SHP77 treated with DMSO at 0.1 percent for 48 hours (cell line): ENCODE measurements at regions not wholly inside any gene's neighbourhood (a gene's known extent, or its start where the extent isn't known, plus 50 kb on each side); places are given as distances from the start of the nearest gene placed in this dataset.

Source experiments
- DNase-seq: peaks from one replicate; lab custom pipeline; 2025; lab: John Stamatoyannopoulos, UW

DNA sequence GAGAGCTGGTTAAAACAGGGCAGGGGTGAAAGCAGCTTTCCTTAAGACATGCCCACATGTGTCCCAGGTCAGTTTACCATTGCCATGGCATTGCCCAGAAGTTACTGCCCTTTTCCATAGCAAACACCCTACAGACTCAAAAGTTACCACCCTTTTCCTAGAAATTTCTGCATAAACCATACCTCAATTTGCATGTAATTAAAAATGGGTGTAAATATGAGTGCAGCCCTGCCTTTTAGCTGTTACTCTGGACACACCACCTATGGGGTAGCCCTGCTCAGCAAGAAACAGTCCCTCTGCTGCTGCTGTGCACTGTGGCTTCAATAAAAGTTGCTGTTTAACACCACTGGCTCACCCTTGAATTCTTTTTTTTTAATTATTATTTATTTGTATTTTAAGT is 168.5 kb upstream of the C16orf82 start:
- DNase-seq = no peak

DNA sequence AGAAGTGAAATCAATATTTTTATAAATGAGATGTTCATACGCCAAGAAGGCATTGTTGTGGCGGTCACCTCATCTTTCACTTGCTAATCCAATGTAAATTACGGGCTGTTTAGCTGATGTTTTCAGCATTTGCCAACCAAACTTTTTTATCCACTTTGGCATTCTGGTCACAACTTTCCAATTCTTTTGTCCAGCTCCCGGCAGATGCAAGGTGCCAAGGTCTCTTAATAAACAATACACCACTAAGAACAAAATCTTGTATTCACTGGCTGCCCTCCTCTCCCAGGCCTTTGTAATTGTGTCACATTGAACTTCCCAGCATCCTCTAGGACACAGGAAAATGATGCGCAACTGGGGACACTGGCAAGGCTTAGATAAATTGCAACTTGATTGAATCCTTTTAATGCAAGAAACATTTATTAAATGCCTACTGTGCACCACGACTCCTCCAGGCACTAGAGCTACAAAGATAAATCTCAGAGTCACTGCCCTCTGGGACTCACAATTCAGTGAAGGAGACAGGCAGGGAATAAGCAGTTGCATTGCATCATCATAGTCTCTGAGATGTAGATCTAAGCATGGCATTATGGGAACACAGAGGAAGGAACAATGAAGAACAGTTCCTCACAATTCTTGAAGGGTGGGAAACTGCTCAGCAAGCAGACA is 165.4 kb upstream of the C16orf82 start:
- DNase-seq = no peak

DNA sequence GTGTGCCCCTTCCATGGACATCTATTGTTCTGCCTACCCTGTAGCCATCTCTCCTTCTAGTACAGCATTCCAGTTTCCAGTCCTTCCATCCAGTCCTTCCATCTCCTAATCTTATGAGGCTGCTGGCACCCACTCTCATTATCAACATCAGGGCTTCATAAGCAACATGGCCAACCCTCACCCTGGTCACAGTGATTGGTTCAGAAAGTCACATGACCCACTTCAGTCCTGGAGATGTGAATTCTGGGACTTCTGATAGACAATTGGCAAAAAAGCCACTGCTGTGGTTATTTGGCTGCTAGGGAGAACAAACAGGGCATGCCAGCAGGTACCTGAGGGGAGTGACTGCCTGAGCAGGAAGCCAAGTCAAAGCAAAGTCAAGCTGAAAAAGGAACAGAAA is 164.7 kb upstream of the C16orf82 start:
- no peak for DNase-seq

DNA sequence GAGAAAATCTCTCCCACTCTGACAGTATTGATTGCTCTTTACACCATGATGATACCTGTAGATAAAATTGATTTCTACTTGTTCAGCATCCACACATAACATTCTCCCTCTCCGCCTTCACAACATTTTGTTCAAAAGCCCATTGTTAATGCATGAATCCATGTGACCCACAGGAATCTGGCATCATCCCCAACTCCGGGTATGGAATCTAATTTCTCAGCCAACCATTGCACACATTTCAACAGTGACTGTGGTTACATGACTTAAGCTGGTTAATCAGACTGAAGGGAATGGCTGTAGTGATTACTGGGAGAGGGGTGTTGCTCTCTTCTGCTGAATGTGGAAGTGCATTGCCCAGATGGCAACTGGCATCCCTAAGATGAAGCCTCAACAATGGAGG is 161.4 kb upstream of the C16orf82 start:
- DNase-seq = no peak

DNA sequence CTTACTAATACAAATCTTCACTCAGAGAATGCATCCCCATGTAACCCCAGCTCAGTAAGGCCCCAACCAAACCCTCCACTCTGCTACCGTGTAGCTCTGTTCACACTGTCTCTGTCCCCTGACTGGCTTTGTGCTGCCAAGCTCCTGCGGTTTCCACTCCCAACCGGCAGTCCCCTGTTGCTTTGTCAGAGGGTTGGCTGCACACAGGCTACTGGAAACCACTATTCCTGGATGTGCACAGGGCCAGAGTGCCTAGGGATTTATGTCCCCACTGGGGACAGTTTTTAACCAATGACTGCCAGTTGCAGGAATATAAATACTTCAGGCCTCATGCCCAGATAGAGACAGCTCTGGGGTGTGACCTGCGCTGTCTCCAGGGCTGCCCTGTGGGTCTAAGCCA is 157.1 kb upstream of the C16orf82 start:
- DNase-seq = no peak

DNA sequence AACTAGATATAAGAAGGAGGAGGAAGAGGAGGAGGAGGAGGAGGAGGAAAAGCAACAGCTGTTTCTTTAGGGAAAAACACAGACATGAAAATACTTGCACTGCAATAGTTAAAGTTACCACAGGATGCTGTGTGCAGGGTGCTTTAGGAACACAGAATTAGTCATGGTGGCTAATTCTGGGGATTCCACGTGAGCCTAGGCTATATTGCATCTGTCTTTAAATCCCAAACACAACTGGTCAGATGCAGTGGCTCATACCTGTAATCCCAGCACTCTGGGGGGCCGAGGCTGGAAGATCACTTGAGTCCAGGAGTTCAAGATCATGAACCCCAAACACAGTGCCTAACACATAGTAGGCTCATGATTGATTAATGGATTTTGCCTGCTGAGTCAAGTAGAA is 155.3 kb upstream of the C16orf82 start:
- DNase-seq = no peak

DNA sequence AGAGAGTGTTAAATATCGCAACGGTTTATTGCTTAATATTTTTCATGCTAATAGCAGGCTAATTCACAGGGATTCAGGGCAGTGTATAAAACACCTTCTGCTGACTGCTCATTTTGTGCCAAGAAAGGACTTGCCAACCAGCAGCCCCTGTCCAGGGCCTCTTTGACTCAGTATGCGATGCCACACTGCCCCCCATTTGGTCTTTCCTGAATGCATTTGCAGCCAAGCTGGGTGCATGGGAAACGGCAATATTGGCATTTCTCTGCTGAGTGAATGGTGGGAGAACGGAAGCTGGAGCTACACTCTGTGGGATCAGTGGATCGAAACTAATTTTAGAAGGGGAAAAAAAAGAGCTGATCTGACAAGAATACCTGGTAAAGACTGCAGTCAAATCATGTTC is 152.9 kb upstream of the C16orf82 start:
- peak; percentile 4 for DNase-seq

DNA sequence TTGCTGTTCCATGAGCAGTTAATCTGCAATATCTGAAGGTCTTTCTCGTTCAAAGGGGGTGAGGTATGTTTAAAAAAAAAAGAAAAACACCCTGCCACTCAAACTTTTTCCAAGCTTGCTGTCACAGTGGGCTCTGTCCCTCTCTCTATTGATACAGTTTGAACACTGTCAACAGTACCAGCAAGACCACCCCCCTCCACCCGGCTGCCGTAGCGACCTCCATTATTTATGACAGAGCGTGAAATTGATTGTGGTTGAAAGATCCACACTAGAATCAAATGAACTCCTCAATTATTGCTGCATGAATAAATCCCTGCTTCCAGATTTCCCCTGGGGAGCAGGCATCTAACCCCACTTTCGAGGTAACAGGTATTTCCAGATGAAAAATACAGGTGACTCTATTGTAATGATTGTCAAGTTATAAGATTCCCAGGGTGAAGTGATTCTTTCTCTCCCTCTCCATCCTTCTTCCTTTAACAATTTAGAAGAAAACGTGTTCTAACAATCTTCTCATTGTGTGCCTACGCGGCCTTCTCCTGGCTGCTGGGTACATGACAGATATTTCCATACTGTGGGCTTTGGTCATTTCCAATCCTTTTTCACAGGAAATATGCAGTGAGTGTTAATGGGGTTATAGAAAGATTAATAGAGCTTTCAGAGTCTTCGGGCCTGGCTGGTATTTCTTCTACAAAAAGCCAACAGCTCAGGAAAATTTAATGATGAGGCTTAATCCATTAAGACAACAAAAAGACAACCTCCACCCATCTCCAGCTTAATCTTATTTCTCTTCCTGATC is 135.7 kb upstream of the C16orf82 start:
- no peak for DNase-seq

DNA sequence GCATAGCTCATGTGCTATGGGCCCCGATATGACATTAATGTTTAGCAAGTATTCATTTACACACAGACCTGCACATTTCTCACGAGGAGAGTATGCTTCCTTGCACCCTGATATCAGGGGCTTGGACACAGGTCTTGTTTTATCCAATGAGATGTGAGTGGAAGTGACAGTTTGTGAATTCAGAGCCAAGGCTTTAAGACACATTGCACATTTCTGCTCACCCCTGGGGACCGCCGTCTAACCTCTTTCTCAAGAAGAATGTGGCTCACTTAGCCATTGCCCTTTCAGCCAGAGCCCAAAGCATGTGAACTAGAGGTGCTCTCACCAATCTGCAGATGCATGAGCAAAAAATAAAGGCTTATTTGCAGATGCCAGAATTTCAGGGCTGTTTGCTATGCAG is 116.1 kb upstream of the C16orf82 start:
- DNase-seq = no peak

DNA sequence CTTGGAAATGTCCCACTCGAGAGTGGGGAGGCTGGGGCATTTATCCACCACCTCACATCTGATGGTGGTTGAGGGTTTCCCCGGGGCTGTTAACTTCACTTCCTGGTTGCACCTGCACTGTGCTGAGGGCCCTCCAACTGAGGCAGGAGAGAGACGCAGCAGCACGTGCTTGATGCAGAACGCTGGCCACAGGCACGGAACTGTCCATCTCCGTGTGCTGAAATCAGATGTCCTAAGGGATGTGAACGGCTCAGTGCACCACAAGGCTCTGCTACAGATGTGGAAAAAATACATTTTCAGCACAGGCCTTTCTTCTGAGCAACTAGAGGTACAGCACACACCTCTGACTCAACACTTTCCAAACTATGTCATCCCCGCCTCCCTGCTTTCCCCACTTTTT is 114.8 kb upstream of the C16orf82 start:
- no peak for DNase-seq

DNA sequence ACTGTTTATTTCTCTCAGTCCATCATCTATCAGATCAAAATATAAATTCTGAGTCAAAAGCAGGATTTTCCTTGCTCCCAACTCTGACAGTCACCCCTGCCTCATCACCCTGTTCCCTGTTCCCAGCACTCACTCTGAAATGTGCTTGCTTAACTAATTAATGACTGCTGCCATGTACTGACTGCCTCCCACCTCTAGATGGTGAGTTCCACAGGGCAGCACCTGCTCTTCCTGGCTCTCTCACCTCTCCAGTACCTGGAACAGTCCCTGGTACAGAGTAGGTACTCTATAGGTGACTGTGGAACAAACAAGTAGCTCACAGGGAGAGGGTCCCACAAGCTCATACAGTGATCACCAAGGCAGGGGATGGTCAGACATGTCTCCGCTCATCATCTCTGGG is 114.3 kb upstream of the C16orf82 start:
- DNase-seq = no peak

DNA sequence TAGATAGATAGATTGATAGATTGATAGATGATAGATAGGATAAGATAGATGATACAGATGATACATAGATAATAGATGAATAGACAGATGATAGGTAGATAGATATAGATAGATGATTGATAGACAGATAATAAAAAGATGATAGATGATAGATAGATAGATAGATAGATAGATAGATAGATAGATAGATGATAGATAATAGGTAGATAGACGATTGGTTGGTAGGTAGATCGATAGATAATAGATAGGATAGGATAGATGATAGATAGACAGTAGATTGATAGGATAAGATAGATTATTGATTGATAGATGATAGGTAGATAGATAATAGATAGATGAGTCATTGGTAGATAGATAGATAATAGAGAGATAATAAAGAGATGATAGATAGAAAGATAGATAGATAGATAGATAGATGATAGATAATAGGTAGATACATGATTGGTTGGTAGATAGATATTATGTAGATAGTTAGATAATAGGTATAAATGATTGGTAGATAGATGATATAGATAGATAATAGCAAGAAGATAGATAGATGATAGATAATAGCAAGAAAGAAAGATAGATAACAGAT is 109.4 kb upstream of the C16orf82 start:
- DNase-seq = no peak

DNA sequence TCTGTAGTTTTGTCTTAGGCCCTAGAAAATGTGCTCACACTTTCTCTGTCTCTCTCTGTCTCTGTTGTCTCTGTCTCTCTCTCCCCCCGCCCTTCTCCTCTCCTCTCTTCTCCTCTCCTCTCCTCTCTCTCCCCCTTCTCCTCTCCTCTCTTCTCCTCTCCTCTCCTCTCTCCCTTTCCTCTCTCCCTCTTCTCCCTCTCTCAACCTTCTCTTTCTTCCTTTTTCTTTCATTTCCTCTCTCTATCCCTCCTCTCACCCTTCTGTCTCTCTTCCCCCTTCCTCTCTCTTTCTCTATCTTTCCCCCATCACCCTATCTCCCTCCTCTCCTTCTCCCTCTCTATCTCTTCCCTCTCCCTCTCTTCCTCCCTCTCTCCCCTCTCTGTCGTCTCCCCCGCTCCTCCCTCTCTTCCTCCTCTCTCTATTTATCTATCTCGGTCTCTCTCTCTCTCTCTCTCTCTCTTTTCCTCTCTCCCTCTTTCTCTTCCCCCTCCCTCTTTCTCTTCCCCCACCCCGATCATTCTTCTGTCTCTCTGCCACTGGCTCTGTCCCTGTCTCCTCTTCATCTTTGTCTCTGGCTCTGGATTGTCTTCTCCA is 107.2 kb upstream of the C16orf82 start:
- DNase-seq = no peak

DNA sequence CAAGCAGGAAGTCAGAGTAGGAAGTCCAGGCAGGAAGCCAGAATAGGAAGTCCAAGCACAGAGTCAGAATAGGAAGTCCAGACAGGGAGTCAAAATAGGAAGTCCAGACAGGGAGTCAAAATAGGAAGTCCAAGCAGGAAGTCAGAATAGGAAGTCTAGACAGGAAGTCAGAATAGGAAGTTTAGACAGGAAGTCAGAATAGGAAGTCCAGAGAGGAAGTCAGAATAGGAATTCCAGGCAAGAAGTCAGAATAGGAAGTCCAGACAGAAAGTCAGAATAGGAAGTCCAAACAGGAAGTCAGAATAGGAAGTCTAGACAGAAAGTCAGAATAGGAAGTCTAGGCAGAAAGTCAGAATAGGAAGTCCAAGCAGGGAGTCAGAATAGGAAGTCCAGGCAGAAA is 105.3 kb upstream of the C16orf82 start:
- no peak for DNase-seq

DNA sequence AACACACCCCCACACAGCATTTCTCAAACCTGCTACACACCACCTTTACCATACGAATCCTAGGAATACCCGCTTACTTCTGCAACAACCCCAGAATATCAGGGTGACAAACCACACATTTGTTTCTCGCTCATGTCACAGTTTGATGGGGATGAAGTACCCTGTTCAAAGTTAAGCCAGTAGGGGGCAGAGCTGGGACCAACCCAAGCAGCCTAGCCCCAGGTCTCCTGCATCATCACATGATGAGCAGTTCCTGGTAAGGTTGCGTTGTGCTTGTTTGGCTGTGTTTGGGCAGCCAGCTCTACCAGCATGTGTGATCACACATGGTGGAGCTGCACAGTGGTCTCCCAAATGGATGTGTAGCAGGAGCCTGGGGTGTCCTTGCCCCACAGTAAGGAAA is 103.6 kb upstream of the C16orf82 start:
- no peak for DNase-seq

DNA sequence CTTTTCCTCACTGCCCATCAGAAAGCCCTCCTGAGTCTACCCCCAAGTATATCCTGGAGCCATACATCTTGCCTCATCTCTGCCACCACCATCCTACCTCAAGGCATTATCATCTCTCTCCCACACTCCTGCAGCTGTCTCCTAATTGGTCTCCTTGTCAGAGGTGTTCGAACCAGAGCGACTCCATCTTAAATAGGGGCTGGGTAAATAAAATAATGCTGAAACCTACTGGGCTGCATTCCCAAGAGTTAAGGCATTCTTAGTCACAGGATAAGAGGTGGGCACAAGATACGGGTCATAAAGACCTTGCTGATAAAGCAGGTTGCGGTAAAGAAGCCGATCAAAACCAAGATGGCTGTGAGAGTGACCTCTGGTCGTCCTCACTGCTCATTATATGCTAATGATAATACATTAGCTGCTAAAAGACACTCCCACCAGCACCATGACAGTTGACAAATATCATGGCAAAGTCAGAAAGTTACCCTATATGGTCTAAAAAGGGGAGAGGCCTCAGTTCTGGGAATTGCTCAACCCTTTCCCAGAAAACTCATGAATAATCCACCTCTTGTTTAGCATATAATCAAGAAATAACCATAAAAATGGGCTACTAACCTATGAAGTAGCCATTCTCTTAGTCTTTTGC is 97.0 kb upstream of the C16orf82 start:
- DNase-seq = no peak

DNA sequence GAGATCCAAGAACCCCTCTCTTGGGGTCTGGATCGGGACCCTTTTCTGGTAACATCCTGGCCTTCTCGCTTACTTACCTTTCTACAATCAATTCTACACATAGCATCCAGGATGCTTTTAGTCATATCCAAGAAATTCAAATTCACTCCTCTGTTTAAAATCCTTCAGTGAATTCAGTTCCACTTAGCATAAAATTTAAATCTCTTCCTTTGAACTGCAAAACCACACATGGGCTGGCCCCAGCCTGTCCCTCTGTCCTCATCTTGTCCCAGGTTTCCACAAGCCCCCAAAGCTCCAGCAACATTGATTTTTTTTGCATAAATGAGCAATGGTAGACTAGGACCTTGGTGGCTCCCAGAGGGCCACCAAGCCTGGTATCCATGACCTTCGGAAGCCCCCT is 96.4 kb upstream of the C16orf82 start:
- DNase-seq = no peak

DNA sequence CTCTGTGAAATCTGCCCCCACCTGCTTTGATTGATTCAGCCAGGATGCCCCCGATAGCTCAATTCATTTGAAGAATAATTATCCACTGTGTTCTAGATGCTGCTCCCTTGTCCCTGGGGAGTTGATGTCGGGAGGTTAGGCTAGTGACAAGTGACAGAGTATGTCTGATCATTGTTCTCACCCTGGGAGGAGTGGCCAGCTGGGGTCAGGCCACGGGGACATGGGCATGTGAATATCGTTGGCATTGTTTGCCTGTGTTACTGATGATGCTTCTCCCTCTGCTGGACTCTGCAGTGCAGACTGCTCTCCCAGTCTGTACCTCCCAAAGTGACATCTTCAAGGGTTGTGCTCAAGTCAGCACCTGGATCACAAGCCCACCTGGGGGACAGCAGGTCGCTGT is 89.9 kb upstream of the C16orf82 start:
- DNase-seq = no peak

DNA sequence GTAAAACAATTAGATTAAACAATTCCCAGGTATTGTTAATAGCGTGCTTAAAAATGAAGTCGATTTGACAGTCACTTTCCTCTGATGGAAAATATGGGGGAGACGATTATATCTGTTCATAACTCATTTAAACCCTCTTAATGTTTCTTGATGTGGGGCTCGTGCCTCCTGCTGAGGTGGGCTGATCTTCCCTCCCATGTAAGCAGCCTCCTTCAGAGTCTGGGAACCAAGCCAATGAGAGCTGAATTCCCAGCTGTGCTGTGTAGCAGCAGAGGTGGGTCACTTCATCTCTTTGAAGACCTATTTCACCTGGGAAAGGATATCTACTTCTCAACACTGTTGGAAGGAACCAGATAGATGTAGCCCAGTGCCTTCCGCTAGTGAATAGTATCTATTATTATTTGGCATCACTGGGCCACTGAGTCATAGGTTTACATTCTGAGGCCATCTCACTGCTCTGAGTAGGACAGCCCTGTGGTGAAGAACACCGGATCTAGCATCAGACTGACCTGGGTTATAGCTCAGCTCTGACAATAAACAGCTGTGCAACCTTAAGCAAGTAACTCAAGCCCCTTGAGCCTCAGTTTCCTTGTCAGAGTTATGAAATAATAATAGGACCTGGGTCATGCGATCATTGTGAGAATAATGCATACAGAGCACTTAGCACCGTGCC is 85.3 kb upstream of the C16orf82 start:
- DNase-seq = no peak

DNA sequence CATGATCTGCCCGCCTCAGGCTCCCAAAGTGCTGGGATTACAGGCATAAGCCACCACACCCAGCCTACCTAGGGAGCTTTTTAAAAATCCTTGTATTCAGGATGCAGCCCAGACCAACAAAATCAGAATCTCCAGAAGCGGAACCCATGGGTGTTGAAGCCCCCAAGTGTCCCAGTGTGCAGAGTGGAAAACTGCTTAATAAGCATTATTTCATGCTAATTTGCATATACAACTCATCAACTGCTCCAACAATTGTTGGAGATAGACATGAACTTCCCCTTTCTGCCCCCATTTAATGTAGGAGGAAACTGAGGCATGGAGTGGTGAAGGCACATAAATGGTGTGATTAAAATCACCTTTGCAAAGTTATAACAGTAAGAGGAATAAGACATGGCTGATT is 84.3 kb upstream of the C16orf82 start:
- DNase-seq = no peak

DNA sequence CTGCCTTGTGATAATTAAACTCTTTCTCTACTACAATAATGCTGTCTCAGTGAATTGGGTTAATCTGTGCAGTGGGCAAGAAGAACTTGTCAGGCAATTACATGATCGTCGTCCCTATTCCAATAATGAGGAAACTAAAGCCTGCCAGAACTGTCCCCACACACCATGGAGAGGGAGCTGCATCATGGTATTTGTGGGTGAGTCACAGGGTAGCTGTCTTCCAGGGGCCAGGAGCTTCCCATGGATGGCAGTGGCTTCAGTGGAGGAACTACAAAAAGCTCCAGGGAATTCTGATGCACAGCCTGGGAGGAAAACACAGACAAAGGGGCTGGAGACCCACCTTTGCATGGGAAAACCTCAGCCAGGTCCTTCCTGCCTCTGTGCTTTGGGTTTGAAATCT is 83.3 kb upstream of the C16orf82 start:
- DNase-seq = no peak
